ENCODE measurements at regions not wholly inside any gene's neighbourhood (a gene's known extent, or its start where the extent isn't known, plus 50 kb on each side); places are given as distances from the start of the nearest gene placed in this dataset.

DNA sequence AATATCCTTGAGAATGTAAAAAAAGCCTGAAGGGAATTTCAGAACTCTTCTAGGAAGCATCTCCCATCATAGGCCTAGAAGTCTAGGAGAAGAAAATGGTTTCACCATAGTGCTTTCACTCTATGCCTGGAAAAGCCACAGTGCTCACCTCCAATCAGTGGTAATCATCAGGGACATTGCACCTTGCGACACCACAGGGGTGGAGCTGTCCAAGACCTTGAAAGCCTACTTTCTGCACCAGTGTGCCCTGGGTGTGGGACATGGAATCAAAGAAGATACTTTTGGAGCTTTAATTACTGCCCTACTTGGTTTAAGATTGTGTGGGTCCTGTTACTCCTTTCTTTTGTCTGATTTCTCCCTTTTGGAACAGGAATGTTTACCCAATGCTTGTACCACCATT, 146.8 kb upstream of the NDST4 start:
- H3K4me3 ChIP-seq (ENCODE audit: low read depth, low read length), result no peak overlapping the region
- TF ChIP-seq, protein P1, sequence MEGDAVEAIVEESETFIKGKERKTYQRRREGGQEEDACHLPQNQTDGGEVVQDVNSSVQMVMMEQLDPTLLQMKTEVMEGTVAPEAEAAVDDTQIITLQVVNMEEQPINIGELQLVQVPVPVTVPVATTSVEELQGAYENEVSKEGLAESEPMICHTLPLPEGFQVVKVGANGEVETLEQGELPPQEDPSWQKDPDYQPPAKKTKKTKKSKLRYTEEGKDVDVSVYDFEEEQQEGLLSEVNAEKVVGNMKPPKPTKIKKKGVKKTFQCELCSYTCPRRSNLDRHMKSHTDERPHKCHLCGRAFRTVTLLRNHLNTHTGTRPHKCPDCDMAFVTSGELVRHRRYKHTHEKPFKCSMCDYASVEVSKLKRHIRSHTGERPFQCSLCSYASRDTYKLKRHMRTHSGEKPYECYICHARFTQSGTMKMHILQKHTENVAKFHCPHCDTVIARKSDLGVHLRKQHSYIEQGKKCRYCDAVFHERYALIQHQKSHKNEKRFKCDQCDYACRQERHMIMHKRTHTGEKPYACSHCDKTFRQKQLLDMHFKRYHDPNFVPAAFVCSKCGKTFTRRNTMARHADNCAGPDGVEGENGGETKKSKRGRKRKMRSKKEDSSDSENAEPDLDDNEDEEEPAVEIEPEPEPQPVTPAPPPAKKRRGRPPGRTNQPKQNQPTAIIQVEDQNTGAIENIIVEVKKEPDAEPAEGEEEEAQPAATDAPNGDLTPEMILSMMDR (IDR thresholded peaks at IDR 0.05; ENCODE audit: control insufficient read depth, extremely low read depth, insufficient read depth), result no peak
- no peak for DNase-seq (ENCODE audit: low read depth)

DNA sequence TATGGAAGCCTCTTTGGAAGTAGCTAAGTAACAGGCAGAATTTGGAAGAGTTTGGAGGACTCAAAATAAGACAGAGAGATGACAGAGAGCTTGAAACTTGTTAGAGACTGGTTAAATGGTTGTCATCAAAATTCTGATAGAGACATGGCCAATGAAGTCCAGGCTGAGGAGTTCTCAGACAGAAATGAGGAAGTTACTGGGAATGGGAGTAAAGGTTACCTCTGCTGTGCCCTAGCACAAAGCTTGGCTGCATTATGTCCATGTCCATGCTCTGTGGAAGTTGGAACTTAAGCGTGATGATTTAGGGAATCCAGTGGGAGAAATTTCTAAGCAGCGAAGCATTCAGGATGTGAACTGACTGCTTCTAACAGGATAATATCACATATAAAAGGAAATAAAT, 146.2 kb upstream of the NDST4 start:
- DNase-seq (ENCODE audit: low read depth), result no peak
- H3K4me3 ChIP-seq (ENCODE audit: low read depth, low read length), result no peak overlapping the region
- TF ChIP-seq, protein P1 (IDR thresholded peaks at IDR 0.05; ENCODE audit: control insufficient read depth, extremely low read depth, insufficient read depth), result no peak

DNA sequence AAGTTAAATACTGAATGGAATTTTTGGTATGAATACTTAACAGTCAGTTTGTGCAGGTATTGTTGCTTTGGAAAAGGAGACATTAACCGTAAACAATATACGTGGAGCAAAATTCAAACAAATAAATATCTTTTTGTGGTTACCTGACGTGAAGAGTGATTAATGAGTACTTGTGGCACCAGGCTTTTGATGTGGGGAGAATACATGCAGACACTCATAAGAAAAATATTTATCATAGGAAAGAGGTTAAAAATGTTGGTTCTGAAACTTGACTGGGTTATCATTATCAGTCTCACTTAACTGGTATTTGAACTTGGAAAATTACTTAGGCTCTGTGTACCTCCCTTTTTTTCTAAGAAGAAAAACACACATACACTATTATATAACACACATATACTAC, 136.4 kb upstream of the NDST4 start:
- no peak overlapping the region for H3K4me3 ChIP-seq (ENCODE audit: low read depth, low read length)
- DNase-seq (ENCODE audit: low read depth), result no peak
- TF ChIP-seq, protein P1 (IDR thresholded peaks at IDR 0.05; ENCODE audit: control insufficient read depth, extremely low read depth, insufficient read depth), result no peak

DNA sequence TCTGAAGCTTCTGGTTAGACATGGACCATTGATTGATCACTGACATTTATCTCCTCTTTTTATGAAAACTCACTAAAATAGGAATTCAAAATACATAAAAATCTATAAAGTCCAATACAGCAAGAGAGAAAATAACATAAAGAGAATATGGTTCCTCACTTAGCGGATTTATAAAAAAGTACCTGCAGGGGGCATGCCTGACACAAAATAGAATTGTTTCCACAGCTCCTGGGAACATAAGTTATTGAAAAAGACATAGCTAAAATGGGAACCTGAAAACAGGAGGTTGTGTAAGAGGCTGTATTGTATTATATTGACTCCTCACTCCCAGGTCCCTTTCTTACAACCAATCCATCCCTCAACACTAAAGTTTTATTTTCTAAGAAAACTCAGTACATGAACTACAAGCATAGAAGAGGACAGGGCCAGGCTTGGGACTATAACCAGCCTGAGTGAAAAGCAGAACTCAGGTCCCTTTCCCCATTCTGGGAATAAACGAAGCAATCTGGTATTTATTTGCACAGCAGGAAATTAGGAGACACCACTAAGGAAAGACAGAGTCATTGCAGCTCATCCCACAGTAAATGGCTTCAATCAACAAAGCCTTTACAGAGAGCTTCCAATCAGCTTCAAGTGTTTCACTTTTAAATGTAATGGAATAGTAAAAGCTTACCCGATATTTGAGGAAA, 121.1 kb upstream of the NDST4 start:
- no peak overlapping the region for H3K4me3 ChIP-seq (ENCODE audit: low read depth, low read length)
- peak; percentile 2 for DNase-seq (ENCODE audit: low read depth)
- TF ChIP-seq, protein P1 (IDR thresholded peaks at IDR 0.05; ENCODE audit: control insufficient read depth, extremely low read depth, insufficient read depth), result peak; percentile 51

DNA sequence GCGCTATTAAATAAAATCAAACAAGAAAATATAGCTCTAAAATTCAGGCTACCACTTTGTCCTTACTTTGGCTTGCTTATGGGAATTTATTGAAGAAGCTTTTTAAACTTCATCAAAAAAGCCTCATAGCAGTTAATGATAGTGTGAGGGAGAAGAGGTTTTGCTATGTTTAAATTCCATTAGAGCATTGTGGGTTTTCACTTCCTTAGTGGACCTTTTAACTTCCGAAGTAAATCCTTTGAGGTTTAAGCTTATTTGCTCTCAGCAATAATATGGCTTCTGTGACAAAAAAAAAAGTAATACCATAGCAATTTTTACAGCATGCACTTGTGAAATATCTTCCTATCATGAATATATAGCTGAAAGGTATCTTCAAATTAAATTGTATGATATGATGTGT, 120.2 kb upstream of the NDST4 start:
- DNase-seq (ENCODE audit: low read depth), result no peak
- H3K4me3 ChIP-seq (ENCODE audit: low read depth, low read length), result no peak overlapping the region
- TF ChIP-seq, protein P1 (IDR thresholded peaks at IDR 0.05; ENCODE audit: control insufficient read depth, extremely low read depth, insufficient read depth), result no peak

DNA sequence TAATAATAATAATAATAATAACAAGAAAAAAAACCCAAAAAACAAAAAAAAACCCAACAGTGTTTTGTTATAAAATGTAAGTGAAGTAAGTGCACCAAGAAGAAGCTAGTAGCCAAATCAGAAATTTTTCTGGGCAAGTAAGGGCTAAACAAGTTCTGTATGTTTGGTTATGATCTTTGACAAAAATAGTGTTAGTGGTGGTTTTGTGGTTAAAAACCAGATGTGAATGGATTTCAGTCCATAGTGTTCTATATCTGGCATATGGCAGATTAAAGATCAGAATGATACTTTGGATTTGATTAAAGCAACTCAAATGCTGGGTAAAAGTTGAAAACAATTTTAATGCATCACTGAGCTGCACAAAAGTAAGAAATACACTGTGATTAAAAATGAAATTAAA, 116.5 kb upstream of the NDST4 start:
- DNase-seq (ENCODE audit: low read depth), result no peak
- no peak overlapping the region for H3K4me3 ChIP-seq (ENCODE audit: low read depth, low read length)
- TF ChIP-seq, protein P1 (IDR thresholded peaks at IDR 0.05; ENCODE audit: control insufficient read depth, extremely low read depth, insufficient read depth), result no peak

DNA sequence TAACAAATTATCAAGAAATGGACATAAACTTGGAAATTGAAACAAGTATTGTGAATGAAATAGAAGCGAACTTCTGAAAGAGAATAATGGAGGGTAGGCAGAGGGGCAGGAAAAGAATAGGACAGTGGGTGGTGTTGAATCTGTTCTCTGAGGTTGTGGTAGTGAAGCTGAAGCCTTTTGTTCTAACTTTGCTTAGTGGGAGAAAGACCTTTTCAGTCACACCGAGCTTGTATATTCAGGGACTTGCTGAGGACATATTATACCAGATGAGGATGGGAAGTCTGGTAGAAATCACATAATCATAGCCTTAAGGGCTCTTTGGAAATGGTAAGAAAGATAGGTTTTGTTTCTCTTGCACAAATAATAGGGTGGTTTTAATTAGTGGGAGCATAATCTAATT, 115.4 kb upstream of the NDST4 start:
- H3K4me3 ChIP-seq (ENCODE audit: low read depth, low read length), result no peak overlapping the region
- DNase-seq (ENCODE audit: low read depth), result no peak
- TF ChIP-seq, protein P1 (IDR thresholded peaks at IDR 0.05; ENCODE audit: control insufficient read depth, extremely low read depth, insufficient read depth), result no peak

Measured in LNCaP clone FGC (cell line).